IPS-18c (cell line): ENCODE measurements at regions not wholly inside any gene's neighbourhood (a gene's known extent, or its start where the extent isn't known, plus 50 kb on each side); places are given as distances from the start of the nearest gene placed in this dataset.
"Not testable (repeated sequence)": the region's sequence is repeated elsewhere in the genome, so short reads cannot be mapped to it uniquely, and the experiment has no call there.

Experiments used
- H3K4me3 ChIP-seq: 2 replicates; pipeline ENCODE4 v1.7.0; 2013; ENCODE audit warnings: low read depth, mild to moderate bottlenecking, low read length, moderate library complexity; ENCODE audit not compliant: insufficient read depth
- H3K9me3 ChIP-seq: one replicate; pipeline ENCODE4 v1.6.1; 2013; ENCODE audit warnings: mild to moderate bottlenecking, low read length, moderate library complexity; ENCODE audit not compliant: control insufficient read depth, insufficient read depth

GRCh38 chr9:14989336-14989735 is 79.1 kb upstream of the FREM1 start:
- not testable (repeated sequence) for H3K9me3 ChIP-seq, H3K4me3 ChIP-seq

- H3K9me3 ChIP-seq = no peaks in the 10 kb centered on the region
- no peak overlapping the region for H3K4me3 ChIP-seq
These were observed 77.6 kb upstream of the FREM1 start for GRCh38 chr9:14987858-14988257.

- Histone ChIP-seq H3K9me3 (no peaks in the 10 kb centered on the region), H3K4me3 (no peak overlapping the region)
These were observed 75.2 kb upstream of the FREM1 start for GRCh38 chr9:14985419-14985818.

GRCh38 chr9:14983599-14983998 is 73.4 kb upstream of the FREM1 start:
- no peak overlapping the region for H3K4me3 ChIP-seq
- no peaks in the 10 kb centered on the region for H3K9me3 ChIP-seq

- H3K4me3 ChIP-seq = no peak overlapping the region
- H3K9me3 ChIP-seq = no peaks in the 10 kb centered on the region
These were observed 71.2 kb upstream of the FREM1 start for GRCh38 chr9:14981291-14981950.

GRCh38 chr9:14978022-14979000 is 68.1 kb upstream of the FREM1 start:
- Histone ChIP-seq H3K4me3 (no peak overlapping the region), H3K9me3 (no peaks in the 10 kb centered on the region)

GRCh38 chr9:14967450-14968321 is 57.5 kb upstream of the FREM1 start:
- Histone ChIP-seq H3K9me3 (no peaks in the 10 kb centered on the region), H3K4me3 (no peak overlapping the region)

- H3K4me3 ChIP-seq = no peak overlapping the region
These were observed 52.1 kb upstream of the FREM1 start for GRCh38 chr9:14962193-14962882.

GRCh38 chr9:14961372-14962068 is 51.3 kb upstream of the FREM1 start:
- no peak overlapping the region for H3K4me3 ChIP-seq

More at GRCh38 chr9:14962193-14962882, 52.1 kb upstream of the FREM1 start:
- no peaks in the 10 kb centered on the region for H3K9me3 ChIP-seq

GRCh38 chr9:14960881-14961280 is 50.7 kb upstream of the FREM1 start:
- no peak overlapping the region for H3K4me3 ChIP-seq

More at GRCh38 chr9:14961372-14962068, 51.3 kb upstream of the FREM1 start:
- H3K9me3 ChIP-seq = no peaks in the 10 kb centered on the region

More at GRCh38 chr9:14960881-14961280, 50.7 kb upstream of the FREM1 start:
- H3K9me3 ChIP-seq = no peaks in the 10 kb centered on the region
